GM18909 (cell line): ENCODE measurements at regions not wholly inside any gene's neighbourhood (a gene's known extent, or its start where the extent isn't known, plus 50 kb on each side); places are given as distances from the start of the nearest gene placed in this dataset.
"Not testable (repeated sequence)": the region's sequence is repeated elsewhere in the genome, so short reads cannot be mapped to it uniquely, and the experiment has no call there.

Source experiments
- ATAC-seq: cut with Tn5 transposase; IDR thresholded peaks from one replicate; pipeline ENCODE4 v1.9.1; 2021; ENCODE audit warnings: mild to moderate bottlenecking; ENCODE audit not compliant: unreplicated experiment, poor library complexity

GRCh38 chr4:162849937-162850336 lies 316.8 kb downstream of the NAF1 start:
- no peak for ATAC-seq

- peak; percentile 67 for ATAC-seq
Observed at GRCh38 chr4:162847945-162848549, 318.6 kb downstream of the NAF1 start.

- ATAC-seq = peak; percentile 67
Observed at GRCh38 chr4:162841753-162842152, 324.9 kb downstream of the NAF1 start.

- ATAC-seq = no peak
Observed at GRCh38 chr4:162839814-162840213, 326.9 kb downstream of the NAF1 start.

- no peak for ATAC-seq
Observed at GRCh38 chr4:162838671-162839070, 328.0 kb downstream of the NAF1 start.

- no peak for ATAC-seq
Observed at GRCh38 chr4:162837679-162838078, 329.0 kb downstream of the NAF1 start.

- ATAC-seq = no peak
Observed at GRCh38 chr4:162837241-162837640, 329.4 kb downstream of the NAF1 start.

- ATAC-seq = no peak
Observed at GRCh38 chr4:162836773-162837172, 329.9 kb downstream of the NAF1 start.

- ATAC-seq = not testable (repeated sequence)
Observed at GRCh38 chr4:162836258-162836657, 330.4 kb downstream of the NAF1 start.

GRCh38 chr4:162830899-162831298 lies 335.8 kb downstream of the NAF1 start:
- ATAC-seq = no peak

GRCh38 chr4:162817374-162817773 lies 349.3 kb downstream of the NAF1 start:
- ATAC-seq = not testable (repeated sequence)

- ATAC-seq = no peak
Observed at GRCh38 chr4:162804351-162804924, 362.3 kb downstream of the NAF1 start.

- peak; percentile 87 for ATAC-seq
Observed at GRCh38 chr4:162803378-162803777, 363.3 kb downstream of the NAF1 start.

- ATAC-seq = no peak
Observed at GRCh38 chr4:162797108-162797507, 369.6 kb downstream of the NAF1 start.

- ATAC-seq = no peak
Observed at GRCh38 chr4:162793571-162793970, 373.1 kb downstream of the NAF1 start.

GRCh38 chr4:162793004-162793403 lies 373.7 kb downstream of the NAF1 start:
- ATAC-seq = no peak

- no peak for ATAC-seq
Observed at GRCh38 chr4:162791226-162791625, 375.5 kb downstream of the NAF1 start.

GRCh38 chr4:162787120-162787519 lies 379.6 kb downstream of the NAF1 start:
- no peak for ATAC-seq

- ATAC-seq = no peak
Observed at GRCh38 chr4:162782778-162783525, 383.7 kb downstream of the NAF1 start.

GRCh38 chr4:162782096-162782777 lies 384.5 kb downstream of the NAF1 start:
- ATAC-seq = no peak
